Sigmoid colon (tissue), 6 donors: ENCODE measurements at regions not wholly inside any gene's neighbourhood (a gene's known extent, or its start where the extent isn't known, plus 50 kb on each side); places are given as distances from the start of the nearest gene placed in this dataset.

Experiments
- DNase-seq: peaks from one replicate; pipeline ENCODE4 v3.0.0-alpha.2; 2019
- H3K27ac ChIP-seq, 4 donors: fragments of 200-600 bp; sonication (generic); one replicate each; pipeline ENCODE4 v1.5.1; 2016 to 2019; ENCODE audit warnings: mild to moderate bottlenecking in 1 of 4
- H3K27me3 ChIP-seq, 3 donors: fragments of 200-600 bp; sonication (generic); one replicate each; pipeline ENCODE4 v1.5.1; 2019; ENCODE audit warnings: mild to moderate bottlenecking in 1 of 3
- H3K36me3 ChIP-seq, 4 donors: fragments of 200-600 bp; sonication (generic); one replicate each; pipeline ENCODE4 v1.5.1; 2016 to 2019
- H3K4me1 ChIP-seq, 4 donors: fragments of 200-600 bp; sonication (generic); one replicate each; pipeline ENCODE4 v1.5.1; 2017 to 2019
- H3K4me3 ChIP-seq, 4 donors: fragments of 200-600 bp; sonication (generic); one replicate each; pipeline ENCODE4 v1.5.1; 2017 to 2019; ENCODE audit warnings: mild to moderate bottlenecking in 2 of 4, moderate library complexity in 1 of 4
- H3K9me3 ChIP-seq, 4 donors: fragments of 200-600 bp in 3 of 4; sonication (generic) in 3 of 4; one replicate each; pipeline versions ENCODE4 v1.5.1 to v1.6.1; 2013 to 2019
- CTCF ChIP-seq, 4 experiments: fragments of 450-650 bp in 3 of 4; fragments of 200-600 bp in 1 of 4; IDR thresholded peaks; one replicate each; pipeline ENCODE4 v1.5.1; 2016 to 2019; ENCODE audit warnings: antibody characterized with exemption in 4 of 4, mild to moderate bottlenecking in 3 of 4, moderate library complexity in 2 of 4
- EP300 ChIP-seq, 4 donors: sonication (generic); formaldehyde crosslinking; IDR thresholded peaks; one replicate each; pipeline ENCODE4 v1.6.1; 2017; ENCODE audit warnings: antibody characterized with exemption in 4 of 4
- POLR2A ChIP-seq, 2 donors: fragments of 450-650 bp; IDR thresholded peaks; one replicate each; pipeline ENCODE4 v1.6.1; 2016; ENCODE audit warnings: antibody characterized with exemption in 2 of 2, mild to moderate bottlenecking in 2 of 2, moderate library complexity in 2 of 2
- POLR2AphosphoS5 ChIP-seq, 4 donors: sonication (generic); formaldehyde crosslinking; IDR thresholded peaks; one replicate each; pipeline ENCODE4 v1.6.1; 2017; ENCODE audit warnings: antibody characterized with exemption in 4 of 4
- WGBS, 2 donors: extraction: QIAGEN DNeasy Blood & Tissue Kit; methylation state at CpG; one replicate each; pipeline ENCODE4 v1.1.7; 2013; 5-methylcytosine and 5-hydroxymethylcytosine counted together
- intact Hi-C: fragments of 100-400 bp; cut with DNase I; formaldehyde crosslinking; loops from one replicate; pipeline ENCODE4 v1.15.1; 2023
- donor health status: healthy with polysubstance abuse.
- donor health status: healthy.

GRCh38 chr1:112794654-112795239 is 79.6 kb upstream of the PPM1J start:
- Histone ChIP-seq H3K4me1 (no peaks in the 10 kb centered on the region), H3K27me3 (no peaks in the 10 kb centered on the region), H3K36me3 (no peaks in the 10 kb centered on the region), H3K9me3 (no peaks in the 10 kb centered on the region), H3K27ac (no peak overlapping the region), H3K4me3 (no peak overlapping the region)
- no peak for DNase-seq
- TF ChIP-seq EP300 (IDR thresholded peaks at IDR 0.05) (no peak), POLR2A (IDR thresholded peaks at IDR 0.05) (no peak)
- WGBS, 2 donors = 80 to 83% methylated on average over 4 of the region's 4 CpGs
- intact Hi-C loops = no loop called here

GRCh38 chr1:112793631-112794565 is 78.8 kb upstream of the PPM1J start:
- Histone ChIP-seq H3K36me3 (no peaks in the 10 kb centered on the region), H3K4me1 (no peaks in the 10 kb centered on the region), H3K27ac (no peak overlapping the region), H3K9me3 (no peaks in the 10 kb centered on the region), H3K27me3 (no peaks in the 10 kb centered on the region), H3K4me3 (no peak overlapping the region)
- WGBS, 2 donors = 85 to 90% methylated on average over 10 of the region's 10 CpGs
- intact Hi-C loops = no loop called here
- TF ChIP-seq POLR2A (IDR thresholded peaks at IDR 0.05) (no peak), CTCF (IDR thresholded peaks at IDR 0.05) (no peak), EP300 (IDR thresholded peaks at IDR 0.05) (no peak), POLR2AphosphoS5 (IDR thresholded peaks at IDR 0.05) (no peak)
- no peak for DNase-seq

GRCh38 chr1:112791723-112792104 is 76.6 kb upstream of the PPM1J start:
- Histone ChIP-seq H3K27ac (no peak overlapping the region), H3K4me3 (no peak overlapping the region), H3K4me1 (no peaks in the 10 kb centered on the region), H3K9me3 (no peaks in the 10 kb centered on the region), H3K27me3 (no peaks in the 10 kb centered on the region), H3K36me3 (no peaks in the 10 kb centered on the region)
- intact Hi-C loops = no loop called here
- DNase-seq = no peak
- WGBS, 2 donors = 54 to 73% methylated on average over 3 of the region's 3 CpGs
- no peak for TF ChIP-seq POLR2A (IDR thresholded peaks at IDR 0.05)
- no peak for TF ChIP-seq EP300 (IDR thresholded peaks at IDR 0.05)
- TF ChIP-seq POLR2AphosphoS5 (IDR thresholded peaks at IDR 0.05) = no peak
- no peak for TF ChIP-seq CTCF (IDR thresholded peaks at IDR 0.05)

- TF ChIP-seq CTCF (IDR thresholded peaks at IDR 0.05) = no peak
- no peak for TF ChIP-seq EP300 (IDR thresholded peaks at IDR 0.05)
- TF ChIP-seq POLR2A (IDR thresholded peaks at IDR 0.05) = no peak
- no peak for TF ChIP-seq POLR2AphosphoS5 (IDR thresholded peaks at IDR 0.05)
- H3K36me3 ChIP-seq = no peaks in the 10 kb centered on the region
- intact Hi-C loops = no loop called here
- H3K4me3 ChIP-seq = no peak overlapping the region
- 87 to 91% methylated on average over 10 of the region's 10 CpGs for WGBS, 2 donors
- DNase-seq = no peak
- no peaks in the 10 kb centered on the region for H3K9me3 ChIP-seq
- no peaks in the 10 kb centered on the region for H3K4me1 ChIP-seq
- no peak overlapping the region for H3K27ac ChIP-seq
- no peaks in the 10 kb centered on the region for H3K27me3 ChIP-seq
Measured at GRCh38 chr1:112790920-112791722, 76.0 kb upstream of the PPM1J start.

GRCh38 chr1:112788561-112788960 is 73.4 kb upstream of the PPM1J start:
- DNase-seq = no peak
- Histone ChIP-seq H3K9me3 (no peaks in the 10 kb centered on the region), H3K4me3 (no peak overlapping the region), H3K4me1 (no peaks in the 10 kb centered on the region), H3K36me3 (no peaks in the 10 kb centered on the region), H3K27ac (no peak overlapping the region), H3K27me3 (no peaks in the 10 kb centered on the region)
- TF ChIP-seq POLR2A (IDR thresholded peaks at IDR 0.05) (no peak), EP300 (IDR thresholded peaks at IDR 0.05) (no peak), CTCF (IDR thresholded peaks at IDR 0.05) (no peak), POLR2AphosphoS5 (IDR thresholded peaks at IDR 0.05) (no peak)
- intact Hi-C loops = no loop called here
